CD4-positive, alpha-beta T cell (primary cell): ENCODE measurements at regions not wholly inside any gene's neighbourhood (a gene's known extent, or its start where the extent isn't known, plus 50 kb on each side); places are given as distances from the start of the nearest gene placed in this dataset.

ENCODE experiments used
- ATAC-seq: fragments of 200-7000 bp; cut with Tn5 transposase; one replicate; pipeline ENCODE4 v1.10.0; 2022; ENCODE audit warnings: mild to moderate bottlenecking; ENCODE audit not compliant: poor library complexity
- CTCF ChIA-PET: fragments of 350-600 bp; sonication (Branson Sonifier 250); formaldehyde crosslinking; loops from one replicate; lab custom pipeline; 2021; ENCODE audit warnings: antibody characterized with exemption, inconsistent platforms; lab: Charles Lee
- POLR2A ChIA-PET: fragments of 350-600 bp; sonication (Branson Sonifier 250); formaldehyde crosslinking; loops from one replicate; lab custom pipeline; 2021; ENCODE audit warnings: antibody characterized with exemption, inconsistent platforms; lab: Charles Lee
- DNase-seq, 14 experiments: peaks; one replicate each; pipeline ENCODE4 v3.0.0-alpha.2; 2013 to 2020; ENCODE audit warnings: mixed read lengths in 2 of 14
- H3K27ac ChIP-seq, 2 donors: one replicate each; pipeline versions ENCODE4 v1.5.1 to v1.7.0; 2013; ENCODE audit warnings: low read length in 2 of 2, low read depth in 1 of 2, mild to moderate bottlenecking in 1 of 2
- H3K27me3 ChIP-seq, 2 experiments: 1 replicate in 1 of 2; 2 replicates in 1 of 2; pipeline versions ENCODE4 v1.6.1 to v1.7.0; 2013; ENCODE audit warnings: low read length in 2 of 2, control low read depth in 1 of 2, mild to moderate bottlenecking in 1 of 2, moderate library complexity in 1 of 2; ENCODE audit not compliant: insufficient read depth in 2 of 2, control insufficient read depth in 1 of 2
- H3K36me3 ChIP-seq: one replicate; pipeline ENCODE4 v1.6.1; 2013; ENCODE audit warnings: low read length, control low read depth; ENCODE audit not compliant: insufficient read depth
- H3K4me1 ChIP-seq: one replicate; pipeline ENCODE4 v1.6.1; 2013; ENCODE audit warnings: low read length, control low read depth; ENCODE audit not compliant: insufficient read depth
- H3K4me3 ChIP-seq: one replicate; pipeline ENCODE4 v1.5.1; 2013; ENCODE audit warnings: mild to moderate bottlenecking, low read length, moderate library complexity
- H3K9me3 ChIP-seq, 2 experiments: 1 replicate in 1 of 2; 2 replicates in 1 of 2; pipeline versions ENCODE4 v1.6.1 to v1.7.0; 2013; ENCODE audit warnings: low read length in 2 of 2, mild to moderate bottlenecking in 2 of 2, control low read depth in 1 of 2, moderate library complexity in 1 of 2; ENCODE audit not compliant: control insufficient read depth in 1 of 2, insufficient read depth in 1 of 2
- H3K27ac Mint-ChIP-seq: one replicate; pipeline ENCODE4 v1.8.0; 2020; ENCODE audit warnings: mixed read lengths
- H3K27me3 Mint-ChIP-seq: one replicate; pipeline ENCODE4 v1.8.0; 2021; ENCODE audit warnings: mixed read lengths
- H3K36me3 Mint-ChIP-seq: one replicate; pipeline ENCODE4 v1.8.0; 2021; ENCODE audit warnings: low read depth, mixed read lengths
- H3K4me1 Mint-ChIP-seq: one replicate; pipeline ENCODE4 v1.8.0; 2021; ENCODE audit warnings: low read depth, mixed read lengths
- H3K4me3 Mint-ChIP-seq: one replicate; pipeline ENCODE4 v1.8.0; 2020; ENCODE audit warnings: mild to moderate bottlenecking, mixed read lengths
- H3K9me3 Mint-ChIP-seq: one replicate; pipeline ENCODE4 v1.8.0; 2020; ENCODE audit warnings: mixed read lengths
- CTCF ChIP-seq: fragments of 200-600 bp; IDR thresholded peaks from one replicate; pipeline ENCODE4 v1.8.0; 2022; ENCODE audit warnings: antibody characterized with exemption, mild to moderate bottlenecking
- intact Hi-C, 2 experiments: fragments of 100-400 bp; cut with DNase I in 1 of 2; cut with micrococcal nuclease in 1 of 2; formaldehyde crosslinking; loops; one replicate each; pipeline versions ENCODE4 v1.15.1 to v1.9.0; 2023 to 2025; cut with DNase I, micrococcal nuclease

- POLR2A ChIA-PET: no interaction called here
- ATAC-seq (no peak), DNase-seq (no peak)
- no peaks in the 10 kb centered on the region for H3K4me1 Mint-ChIP-seq
- no peaks in the 10 kb centered on the region for H3K27me3 ChIP-seq
- H3K4me3 ChIP-seq: no peak overlapping the region
- H3K36me3 Mint-ChIP-seq: no peaks in the 10 kb centered on the region
- H3K4me1 ChIP-seq: no peaks in the 10 kb centered on the region
- H3K9me3 ChIP-seq: no peaks in the 10 kb centered on the region
- no peak for TF ChIP-seq CTCF
- no peaks in the 10 kb centered on the region for H3K36me3 ChIP-seq
- no peak overlapping the region for H3K27ac Mint-ChIP-seq
- peaks cover 3% of the 10 kb centered on the region for H3K9me3 Mint-ChIP-seq
- H3K27ac ChIP-seq: no peak overlapping the region
- no peak overlapping the region for H3K4me3 Mint-ChIP-seq
- CTCF ChIA-PET: no interaction called here
- intact Hi-C loops: no loop called here
- no peaks in the 10 kb centered on the region for H3K27me3 Mint-ChIP-seq
These were observed 1676.7 kb downstream of the REEP3 start for GRCh38 chr10:65197935-65198334.

- Mint-ChIP-seq H3K27me3 (no peaks in the 10 kb centered on the region), H3K27ac (no peak overlapping the region), H3K4me1 (no peaks in the 10 kb centered on the region), H3K9me3 (peaks cover 3% of the 10 kb centered on the region), H3K4me3 (no peak overlapping the region), H3K36me3 (no peaks in the 10 kb centered on the region)
- no peaks in the 10 kb centered on the region for H3K9me3 ChIP-seq
- no peaks in the 10 kb centered on the region for H3K36me3 ChIP-seq
- no peak for TF ChIP-seq CTCF
- CTCF ChIA-PET: no interaction called here
- no peaks in the 10 kb centered on the region for H3K4me1 ChIP-seq
- no peak overlapping the region for H3K4me3 ChIP-seq
- intact Hi-C loops: no loop called here
- ATAC-seq (no peak), DNase-seq (no peak)
- POLR2A ChIA-PET: no interaction called here
- no peak overlapping the region for H3K27ac ChIP-seq
- no peaks in the 10 kb centered on the region for H3K27me3 ChIP-seq
These were observed 1680.3 kb downstream of the REEP3 start for GRCh38 chr10:65201491-65201890.

- ChIA-PET CTCF (no interaction called here), POLR2A (no interaction called here)
- H3K36me3 ChIP-seq: no peaks in the 10 kb centered on the region
- Mint-ChIP-seq H3K9me3 (peaks cover 3% of the 10 kb centered on the region), H3K36me3 (no peaks in the 10 kb centered on the region), H3K27ac (no peak overlapping the region), H3K4me1 (no peaks in the 10 kb centered on the region), H3K27me3 (no peaks in the 10 kb centered on the region), H3K4me3 (no peak overlapping the region)
- ATAC-seq: no peak
- no peak for TF ChIP-seq CTCF
- intact Hi-C loops: no loop called here
- H3K27me3 ChIP-seq: no peaks in the 10 kb centered on the region
- no peaks in the 10 kb centered on the region for H3K4me1 ChIP-seq
- peaks cover 0 to 3% of the 10 kb centered on the region in 2 experiments for H3K9me3 ChIP-seq
- H3K27ac ChIP-seq: no peak overlapping the region
- no peak overlapping the region for H3K4me3 ChIP-seq
- DNase-seq: no peak
These were observed 1683.8 kb downstream of the REEP3 start for GRCh38 chr10:65204999-65205398.
